ENCODE measurements at regions not wholly inside any gene's neighbourhood (a gene's known extent, or its start where the extent isn't known, plus 50 kb on each side); places are given as distances from the start of the nearest gene placed in this dataset.

DNA sequence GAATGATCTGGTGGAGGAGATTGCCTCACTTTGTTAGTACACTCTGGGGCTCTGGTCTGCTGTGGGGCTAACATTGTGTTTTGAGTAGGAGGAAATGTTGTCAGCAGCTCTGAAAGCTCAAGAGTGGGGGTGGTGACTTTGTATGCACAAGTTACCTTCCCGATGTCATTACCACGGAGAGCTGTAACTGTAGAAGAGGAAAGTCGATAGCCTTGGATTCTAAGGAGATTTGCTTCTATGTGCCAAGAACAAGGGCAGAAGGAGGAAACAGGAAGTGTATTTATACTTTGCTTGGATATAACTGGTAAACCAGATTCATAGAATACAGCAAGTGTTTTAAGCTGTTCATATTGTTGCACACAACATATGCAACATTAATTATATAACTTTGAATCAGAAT lies 196.1 kb downstream of the AMY1C start:
- Histone ChIP-seq H3K4me2 (ENCODE audit: low read length) (no peak overlapping the region), H3K27me3 (ENCODE audit: low read depth, low read length) (no peaks in the 10 kb centered on the region), H3K36me3 (replicated peaks; ENCODE audit: low read depth, low read length) (peaks cover 39% of the 10 kb centered on the region), H4K20me1 (ENCODE audit: insufficient read depth, low read length) (no peaks in the 10 kb centered on the region), H3K9ac (ENCODE audit: low read length) (no peak overlapping the region), H3K9me3 (ENCODE audit: insufficient read depth, low read length) (peaks cover 3% of the 10 kb centered on the region; the same call in 1 of the 2 replicates), H3K4me1 (ENCODE audit: low read length) (peaks cover 15% of the 10 kb centered on the region), H2AFZ (ENCODE audit: low read depth, low read length) (no peak overlapping the region), H3K27ac (ENCODE audit: low read length) (no peak overlapping the region), H3K79me2 (ENCODE audit: low read length) (no peaks in the 10 kb centered on the region), H3K4me3 (ENCODE audit: low read length) (no peak overlapping the region)
- no peak for TF ChIP-seq CTCF (IDR thresholded peaks at IDR 0.05; ENCODE audit: low read depth, low read length)
- no peak for TF ChIP-seq EZH2phosphoT487 (IDR thresholded peaks at IDR 0.05; ENCODE audit: low read depth)

DNA sequence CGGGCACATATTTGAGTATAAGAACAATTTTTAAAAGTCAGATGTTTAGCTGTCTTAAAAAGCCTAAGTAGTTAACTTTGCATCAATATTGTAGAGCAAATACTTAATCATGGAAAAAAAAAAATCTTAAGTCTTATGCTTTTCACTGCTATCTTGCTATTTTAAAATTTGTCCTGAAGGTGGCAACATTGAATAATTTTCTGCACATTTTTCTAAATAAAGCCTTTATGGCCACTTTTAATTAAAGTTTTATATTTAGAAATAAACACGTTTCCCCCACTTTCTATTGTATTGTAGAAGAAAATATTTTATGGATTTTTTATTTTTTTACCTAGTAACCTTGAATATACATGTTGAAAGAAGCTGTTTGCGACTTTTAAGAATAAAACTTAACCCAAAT lies 198.8 kb downstream of the AMY1C start:
- no peaks in the 10 kb centered on the region for H3K79me2 ChIP-seq (ENCODE audit: low read length)
- H3K4me1 ChIP-seq (ENCODE audit: low read length): peaks cover 15% of the 10 kb centered on the region
- no peaks in the 10 kb centered on the region for H3K27me3 ChIP-seq (ENCODE audit: low read depth, low read length)
- no peaks in the 10 kb centered on the region for H4K20me1 ChIP-seq (ENCODE audit: insufficient read depth, low read length)
- H3K27ac ChIP-seq (ENCODE audit: low read length): no peak overlapping the region
- H3K9me3 ChIP-seq (ENCODE audit: insufficient read depth, low read length): no peaks in the 10 kb centered on the region
- no peak overlapping the region for H3K4me2 ChIP-seq (ENCODE audit: low read length)
- H3K9ac ChIP-seq (ENCODE audit: low read length): peak overlapping the region; percentile 24; the same call in 1 of the 2 replicates
- peaks cover 17% of the 10 kb centered on the region for H3K36me3 ChIP-seq (replicated peaks; ENCODE audit: low read depth, low read length)
- no peak overlapping the region for H3K4me3 ChIP-seq (ENCODE audit: low read length)
- TF ChIP-seq CTCF (IDR thresholded peaks at IDR 0.05; ENCODE audit: low read depth, low read length) (peak; percentile 52), EZH2phosphoT487 (IDR thresholded peaks at IDR 0.05; ENCODE audit: low read depth) (no peak)
- H2AFZ ChIP-seq (ENCODE audit: low read depth, low read length): no peak overlapping the region

GRCh38 chr1:103949779-103950178 lies 200.1 kb downstream of the AMY1C start:
- no peak overlapping the region for H3K27ac ChIP-seq (ENCODE audit: low read length)
- H4K20me1 ChIP-seq (ENCODE audit: insufficient read depth, low read length): no peaks in the 10 kb centered on the region
- no peak overlapping the region for H2AFZ ChIP-seq (ENCODE audit: low read depth, low read length)

DNA sequence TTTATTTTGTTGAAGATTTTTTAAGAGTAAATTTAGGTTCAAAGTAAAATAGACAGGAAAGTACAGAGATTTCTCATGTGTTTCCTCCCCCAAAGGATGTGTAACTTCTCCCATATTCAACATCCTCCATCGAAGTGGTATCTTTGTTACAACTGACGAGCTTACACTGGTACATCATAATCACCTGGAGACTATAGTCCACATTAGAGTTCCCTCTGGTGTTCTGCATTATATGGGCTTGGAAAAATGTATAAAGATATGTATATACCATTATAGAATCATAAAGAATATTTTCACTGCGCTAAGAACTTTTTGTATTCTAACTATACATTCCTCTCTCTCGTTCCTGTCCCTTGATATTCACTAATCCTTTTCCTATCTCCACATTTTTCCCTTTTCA lies 203.7 kb downstream of the AMY1C start:
- Histone ChIP-seq H4K20me1 (ENCODE audit: insufficient read depth, low read length) (no peaks in the 10 kb centered on the region), H2AFZ (ENCODE audit: low read depth, low read length) (no peak overlapping the region), H3K4me2 (ENCODE audit: low read length) (no peak overlapping the region), H3K27me3 (ENCODE audit: low read depth, low read length) (no peaks in the 10 kb centered on the region), H3K9me3 (ENCODE audit: insufficient read depth, low read length) (no peaks in the 10 kb centered on the region), H3K27ac (ENCODE audit: low read length) (no peak overlapping the region), H3K4me3 (ENCODE audit: low read length) (no peak overlapping the region), H3K4me1 (ENCODE audit: low read length) (peaks cover 13% of the 10 kb centered on the region), H3K79me2 (ENCODE audit: low read length) (no peaks in the 10 kb centered on the region), H3K9ac (ENCODE audit: low read length) (no peak overlapping the region), H3K36me3 (replicated peaks; ENCODE audit: low read depth, low read length) (peaks cover under 1% of the 10 kb centered on the region)
- TF ChIP-seq EZH2phosphoT487 (IDR thresholded peaks at IDR 0.05; ENCODE audit: low read depth) (no peak), CTCF (IDR thresholded peaks at IDR 0.05; ENCODE audit: low read depth, low read length) (no peak)

More at GRCh38 chr1:103949779-103950178, 200.1 kb downstream of the AMY1C start:
- no peak overlapping the region for H3K9ac ChIP-seq (ENCODE audit: low read length)
- peaks cover 5% of the 10 kb centered on the region for H3K36me3 ChIP-seq (replicated peaks; ENCODE audit: low read depth, low read length)
- no peak overlapping the region for H3K4me3 ChIP-seq (ENCODE audit: low read length)
- H3K79me2 ChIP-seq (ENCODE audit: low read length): no peaks in the 10 kb centered on the region
- no peak overlapping the region for H3K4me2 ChIP-seq (ENCODE audit: low read length)
- peaks cover 15% of the 10 kb centered on the region for H3K4me1 ChIP-seq (ENCODE audit: low read length)
- TF ChIP-seq EZH2phosphoT487 (IDR thresholded peaks at IDR 0.05; ENCODE audit: low read depth) (no peak), CTCF (IDR thresholded peaks at IDR 0.05; ENCODE audit: low read depth, low read length) (no peak)
- H3K9me3 ChIP-seq (ENCODE audit: insufficient read depth, low read length): no peaks in the 10 kb centered on the region
- no peaks in the 10 kb centered on the region for H3K27me3 ChIP-seq (ENCODE audit: low read depth, low read length)

Data from OCI-LY3 (cell line).